ENCODE measurements at regions not wholly inside any gene's neighbourhood (a gene's known extent, or its start where the extent isn't known, plus 50 kb on each side); places are given as distances from the start of the nearest gene placed in this dataset.

DNA sequence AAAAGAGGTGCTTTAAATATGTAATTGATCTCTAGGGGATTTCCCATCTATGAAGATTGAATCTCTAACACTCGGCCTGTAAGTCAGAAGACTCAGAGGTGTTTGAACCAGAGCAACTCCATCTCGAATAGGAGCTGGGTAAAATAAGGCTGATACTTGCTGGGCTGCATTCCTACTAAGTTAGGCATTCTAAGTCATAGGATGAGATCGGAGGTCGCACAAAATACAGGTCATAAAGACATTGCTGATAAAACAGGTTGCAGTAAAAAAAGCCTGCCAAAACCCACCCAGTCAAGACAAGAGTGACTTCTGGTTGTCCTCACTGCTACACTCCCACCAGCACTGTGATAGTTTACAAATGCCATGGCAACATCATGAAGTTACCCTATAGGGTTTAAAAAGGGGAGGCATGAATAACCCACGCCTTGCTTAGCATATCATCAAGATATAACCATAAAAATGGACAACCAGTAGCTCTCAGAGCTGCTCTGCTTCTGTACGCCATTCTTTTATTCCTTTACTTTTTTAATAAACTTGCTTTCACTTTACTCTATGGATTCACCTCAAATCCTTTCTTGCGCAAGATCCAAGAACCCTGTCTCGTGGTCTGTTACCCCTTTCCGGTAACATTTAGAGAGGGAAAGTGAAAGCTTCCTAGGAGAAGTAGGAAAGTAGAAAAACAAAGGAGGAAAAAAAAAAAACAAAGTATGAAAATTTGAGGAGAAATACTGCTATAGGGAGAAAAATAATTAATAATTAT, 129.7 kb upstream of the PHACTR1 start:
- H3K4me3 Mint-ChIP-seq, result no peak overlapping the region
- H3K27ac Mint-ChIP-seq, result no peak overlapping the region
- H3K9me3 Mint-ChIP-seq (ENCODE audit: insufficient read depth), result no peaks in the 10 kb centered on the region
- no peaks in the 10 kb centered on the region for H3K4me1 Mint-ChIP-seq
- intact Hi-C loops (cut with micrococcal nuclease), result no loop called here
- ChIA-PET CTCF (no interaction called here), POLR2A (no interaction called here)
- ATAC-seq (ENCODE audit: low read depth), result no peak
- H3K9me3 ChIP-seq (ENCODE audit: control extremely low read depth in 1 of 3, control insufficient read depth in 2 of 3, insufficient read depth in 1 of 3, low read length in 2 of 3), result no peaks in the 10 kb centered on the region
- H3K4me3 ChIP-seq (ENCODE audit: control extremely low read depth in 1 of 5, extremely low read depth in 1 of 5, insufficient read depth in 1 of 5, low read depth in 2 of 5, low read length in 4 of 5), result no peak overlapping the region
- DNase-seq, result no peak
- TF ChIP-seq EZH2 (IDR thresholded peaks at IDR 0.05; ENCODE audit: borderline replicate concordance, insufficient read depth, low read depth, low read length, poor library complexity, severe bottlenecking), result no peak
- TF ChIP-seq, protein P1, sequence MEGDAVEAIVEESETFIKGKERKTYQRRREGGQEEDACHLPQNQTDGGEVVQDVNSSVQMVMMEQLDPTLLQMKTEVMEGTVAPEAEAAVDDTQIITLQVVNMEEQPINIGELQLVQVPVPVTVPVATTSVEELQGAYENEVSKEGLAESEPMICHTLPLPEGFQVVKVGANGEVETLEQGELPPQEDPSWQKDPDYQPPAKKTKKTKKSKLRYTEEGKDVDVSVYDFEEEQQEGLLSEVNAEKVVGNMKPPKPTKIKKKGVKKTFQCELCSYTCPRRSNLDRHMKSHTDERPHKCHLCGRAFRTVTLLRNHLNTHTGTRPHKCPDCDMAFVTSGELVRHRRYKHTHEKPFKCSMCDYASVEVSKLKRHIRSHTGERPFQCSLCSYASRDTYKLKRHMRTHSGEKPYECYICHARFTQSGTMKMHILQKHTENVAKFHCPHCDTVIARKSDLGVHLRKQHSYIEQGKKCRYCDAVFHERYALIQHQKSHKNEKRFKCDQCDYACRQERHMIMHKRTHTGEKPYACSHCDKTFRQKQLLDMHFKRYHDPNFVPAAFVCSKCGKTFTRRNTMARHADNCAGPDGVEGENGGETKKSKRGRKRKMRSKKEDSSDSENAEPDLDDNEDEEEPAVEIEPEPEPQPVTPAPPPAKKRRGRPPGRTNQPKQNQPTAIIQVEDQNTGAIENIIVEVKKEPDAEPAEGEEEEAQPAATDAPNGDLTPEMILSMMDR (IDR thresholded peaks at IDR 0.05), result no peak
- no peaks in the 10 kb centered on the region for H4K20me1 ChIP-seq (ENCODE audit: control insufficient read depth, insufficient read depth, low read length, poor library complexity, severe bottlenecking)
- no peaks in the 10 kb centered on the region for H3K4me1 ChIP-seq (ENCODE audit: control insufficient read depth in 2 of 2, insufficient read depth in 2 of 2, low read length in 2 of 2)
- no peak overlapping the region for H3K27ac ChIP-seq (ENCODE audit: low read length in 2 of 2)
- H3K36me3 ChIP-seq (replicated peaks in 1 of 2; ENCODE audit: control extremely low read depth in 1 of 2, control insufficient read depth in 1 of 2, extremely low read depth in 1 of 2, insufficient read depth in 2 of 2, low read length in 1 of 2), result no peaks in the 10 kb centered on the region
- H3K79me2 ChIP-seq (ENCODE audit: control insufficient read depth, insufficient read depth, low read length), result no peaks in the 10 kb centered on the region
- no peak overlapping the region for H2AFZ ChIP-seq (ENCODE audit: insufficient read depth, low read depth, low read length, poor library complexity, severe bottlenecking)
- H3K9ac ChIP-seq (ENCODE audit: low read length), result no peak overlapping the region
- peaks cover 7% of the 10 kb centered on the region for H3K27me3 Mint-ChIP-seq
- WGBS (ENCODE audit: insufficient coverage), result 92% methylated on average over 2 of the region's 9 CpGs
- no peaks in the 10 kb centered on the region for H3K27me3 ChIP-seq (replicated peaks in 1 of 4; ENCODE audit: control extremely low read depth in 1 of 4, control insufficient read depth in 3 of 4, insufficient read depth in 4 of 4, low read length in 3 of 4)
- H3K4me2 ChIP-seq (replicated peaks; ENCODE audit: low read depth, low read length, poor library complexity, severe bottlenecking), result no peak overlapping the region

DNA sequence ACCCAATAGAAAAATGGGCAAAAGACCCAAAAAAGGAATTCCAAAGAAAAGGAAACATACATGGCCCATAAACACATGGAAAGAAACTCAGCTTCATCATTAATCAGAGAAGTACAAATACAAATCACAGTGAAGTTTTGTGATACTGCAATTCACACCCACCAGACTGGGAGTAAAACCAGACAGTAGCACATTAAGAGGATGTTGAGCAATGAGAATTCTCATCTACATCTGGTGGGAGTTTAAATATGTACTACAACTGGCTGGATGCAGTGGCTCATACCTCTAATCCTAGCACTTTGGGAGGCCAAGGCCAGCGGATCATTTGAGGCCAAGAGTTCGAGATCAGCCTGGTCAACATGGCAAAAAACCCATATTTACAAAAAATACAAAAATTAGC, 125.7 kb upstream of the PHACTR1 start:
- H3K4me2 ChIP-seq (replicated peaks; ENCODE audit: low read depth, low read length, poor library complexity, severe bottlenecking), result no peak overlapping the region
- no peak overlapping the region for H3K27ac Mint-ChIP-seq
- H2AFZ ChIP-seq (ENCODE audit: insufficient read depth, low read depth, low read length, poor library complexity, severe bottlenecking), result no peak overlapping the region
- no peaks in the 10 kb centered on the region for H3K79me2 ChIP-seq (ENCODE audit: control insufficient read depth, insufficient read depth, low read length)
- H3K4me3 ChIP-seq (ENCODE audit: control extremely low read depth in 1 of 5, extremely low read depth in 1 of 5, insufficient read depth in 1 of 5, low read depth in 2 of 5, low read length in 4 of 5), result no peak overlapping the region
- no peaks in the 10 kb centered on the region for H3K27me3 ChIP-seq (replicated peaks in 1 of 4; ENCODE audit: control extremely low read depth in 1 of 4, control insufficient read depth in 3 of 4, insufficient read depth in 4 of 4, low read length in 3 of 4)
- no peak overlapping the region for H3K27ac ChIP-seq (ENCODE audit: low read length in 2 of 2)
- H3K4me3 Mint-ChIP-seq, result no peak overlapping the region
- intact Hi-C loops (cut with micrococcal nuclease), result no loop called here
- CTCF ChIA-PET, result no interaction called here
- DNase-seq (no peak), ATAC-seq (ENCODE audit: low read depth) (no peak)
- peaks cover 15 to 17% of the 10 kb centered on the region in 2 donors for H3K4me1 ChIP-seq (ENCODE audit: control insufficient read depth in 2 of 2, insufficient read depth in 2 of 2, low read length in 2 of 2)
- TF ChIP-seq, protein P1 (IDR thresholded peaks at IDR 0.05), result no peak
- TF ChIP-seq EZH2 (IDR thresholded peaks at IDR 0.05; ENCODE audit: borderline replicate concordance, insufficient read depth, low read depth, low read length, poor library complexity, severe bottlenecking), result no peak
- no peaks in the 10 kb centered on the region for H4K20me1 ChIP-seq (ENCODE audit: control insufficient read depth, insufficient read depth, low read length, poor library complexity, severe bottlenecking)
- H3K36me3 ChIP-seq (replicated peaks in 1 of 2; ENCODE audit: control extremely low read depth in 1 of 2, control insufficient read depth in 1 of 2, extremely low read depth in 1 of 2, insufficient read depth in 2 of 2, low read length in 1 of 2), result no peaks in the 10 kb centered on the region
- H3K9ac ChIP-seq (ENCODE audit: low read length), result no peak overlapping the region
- H3K9me3 Mint-ChIP-seq (ENCODE audit: insufficient read depth), result no peaks in the 10 kb centered on the region
- POLR2A ChIA-PET, result no interaction called here
- WGBS (ENCODE audit: insufficient coverage), result no CpG with 5 or more reads among the region's 2 CpGs
- peaks cover 3% of the 10 kb centered on the region for H3K27me3 Mint-ChIP-seq
- peaks cover 16% of the 10 kb centered on the region for H3K4me1 Mint-ChIP-seq
- no peaks in the 10 kb centered on the region for H3K9me3 ChIP-seq (ENCODE audit: control extremely low read depth in 1 of 3, control insufficient read depth in 2 of 3, insufficient read depth in 1 of 3, low read length in 2 of 3)
